Keratinocyte (primary cell): ENCODE measurements at regions not wholly inside any gene's neighbourhood (a gene's known extent, or its start where the extent isn't known, plus 50 kb on each side); places are given as distances from the start of the nearest gene placed in this dataset.

Experiments
- DNase-seq: peaks from one replicate; pipeline ENCODE4 v3.0.0-alpha.2; 2011; ENCODE audit warnings: low read depth, missing footprints, low spot score
- FAIRE-seq: peaks from 2 replicates; lab custom pipeline; 2011; peaks lifted over from hg19 to GRCh38; lab: Jason Lieb, UNC
- H2AFZ ChIP-seq: 2 replicates; pipeline ENCODE4 v1.6.0; 2012; ENCODE audit warnings: low read length, control low read depth, inconsistent platforms; ENCODE audit not compliant: control insufficient read depth
- H3K27ac ChIP-seq: 2 replicates; pipeline ENCODE4 v1.5.1; 2011; ENCODE audit warnings: low read length; ENCODE audit not compliant: control insufficient read depth, insufficient read depth
- H3K27me3 ChIP-seq: 3 replicates; pipeline ENCODE4 v1.6.0; 2011; ENCODE audit warnings: low read length; ENCODE audit not compliant: control insufficient read depth, insufficient read depth; ENCODE audit errors: extremely low read depth
- H3K36me3 ChIP-seq, 2 experiments: 2 replicates in 1 of 2; 3 replicates in 1 of 2; pipeline ENCODE4 v1.5.1; 2011; ENCODE audit warnings: low read length in 2 of 2, mild to moderate bottlenecking in 1 of 2; ENCODE audit not compliant: control insufficient read depth in 2 of 2, insufficient read depth in 2 of 2; ENCODE audit errors: extremely low read depth in 1 of 2
- H3K4me1 ChIP-seq: 3 replicates; pipeline ENCODE4 v1.5.1; 2011; ENCODE audit warnings: low read length; ENCODE audit not compliant: control insufficient read depth, insufficient read depth; ENCODE audit errors: extremely low read depth
- H3K4me2 ChIP-seq: 3 replicates; pipeline ENCODE4 v1.6.0; 2011; ENCODE audit warnings: low read depth, low read length; ENCODE audit not compliant: control insufficient read depth, insufficient read depth; ENCODE audit errors: extremely low read depth
- H3K4me3 ChIP-seq, 3 experiments: fragments of 200-600 bp in 1 of 3; sonication (generic) in 1 of 3; 2 replicates in 2 of 3; 3 replicates in 1 of 3; pipeline ENCODE4 v1.5.1; 2011 to 2016; ENCODE audit warnings: low read length in 3 of 3, mild to moderate bottlenecking in 3 of 3, control low read depth in 2 of 3, inconsistent platforms in 1 of 3, low read depth in 1 of 3, mixed read lengths in 1 of 3, mixed run types in 1 of 3, moderate library complexity in 1 of 3; ENCODE audit not compliant: control insufficient read depth in 2 of 3, insufficient read depth in 2 of 3; ENCODE audit errors: extremely low read depth in 1 of 3
- H3K79me2 ChIP-seq: 2 replicates; pipeline ENCODE4 v1.6.0; 2012; ENCODE audit warnings: low read length; ENCODE audit not compliant: control insufficient read depth, insufficient read depth
- H3K9ac ChIP-seq: 3 replicates; pipeline ENCODE4 v1.6.0; 2011; ENCODE audit warnings: low read length; ENCODE audit not compliant: control insufficient read depth, insufficient read depth; ENCODE audit errors: extremely low read depth
- H3K9me1 ChIP-seq: 3 replicates; pipeline ENCODE4 v1.6.0; 2011; ENCODE audit warnings: low read length; ENCODE audit not compliant: control insufficient read depth, insufficient read depth; ENCODE audit errors: extremely low read depth
- H3K9me3 ChIP-seq: 2 replicates; pipeline ENCODE4 v1.5.1; 2012; ENCODE audit warnings: low read depth, low read length; ENCODE audit not compliant: control insufficient read depth
- H4K20me1 ChIP-seq: 3 replicates; pipeline ENCODE4 v1.6.0; 2011; ENCODE audit warnings: low read length; ENCODE audit not compliant: control insufficient read depth, insufficient read depth; ENCODE audit errors: extremely low read depth
- EZH2 ChIP-seq: IDR thresholded peaks from one replicate; pipeline ENCODE4 v1.6.1; 2012; ENCODE audit warnings: inconsistent platforms, mild to moderate bottlenecking, low read length, moderate library complexity
- dilution Hi-C: fragments of 300-500 bp; cut with MboI; formaldehyde crosslinking; loops from one replicate; pipeline ENCODE4 v1.7.0; 2020; ENCODE audit warnings: low sequenced_read_pairs; ENCODE audit not compliant: extremely low pct_ligation_motif_present
- TF ChIP-seq, protein P1 (sequence below), 3 experiments: IDR thresholded peaks in 1 of 3; conservative IDR thresholded peaks in 1 of 3; optimal IDR thresholded peaks in 1 of 3; 2 replicates in 2 of 3; 3 replicates in 1 of 3; pipeline versions ENCODE3 to v1.5.1; 2011; ENCODE audit warnings: low read length in 3 of 3, mild to moderate bottlenecking in 3 of 3, moderate library complexity in 2 of 3, control low read depth in 1 of 3, inconsistent platforms in 1 of 3; ENCODE audit not compliant: insufficient read depth in 2 of 3; ENCODE audit errors: extremely low read depth in 1 of 3

DNA sequence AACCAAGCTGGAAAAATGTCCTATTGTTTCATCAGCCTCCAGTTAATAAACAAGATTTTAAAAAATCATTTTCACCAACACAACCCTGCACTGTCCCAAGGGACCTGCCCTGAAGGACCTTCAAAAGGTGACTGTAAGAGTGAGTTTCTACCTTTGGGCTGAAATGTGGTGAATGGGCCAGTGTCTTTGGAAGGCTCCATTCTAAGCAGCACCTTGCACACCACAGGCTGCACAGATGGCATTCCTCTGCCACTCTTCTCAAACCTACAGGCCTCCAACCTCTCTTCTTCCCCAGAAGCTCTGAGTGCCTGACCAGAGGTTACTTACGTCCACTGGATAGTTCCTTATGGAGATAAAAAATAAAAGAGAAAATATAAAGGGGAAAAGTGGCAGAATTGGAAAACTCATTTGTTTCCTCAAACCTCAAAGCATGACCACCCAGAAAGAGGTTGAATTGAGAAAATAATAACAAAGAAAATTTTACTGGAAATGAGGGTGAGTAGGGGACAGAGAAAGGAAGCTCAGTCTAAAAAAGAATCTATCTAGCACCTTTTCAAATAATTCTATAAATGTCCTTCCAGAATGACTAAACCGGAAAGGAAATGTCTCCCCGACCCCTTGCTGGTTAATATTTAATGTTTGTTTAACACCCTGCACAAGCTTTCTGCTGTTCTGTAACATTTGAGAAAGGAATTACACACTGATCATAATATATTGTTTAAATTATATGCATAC is 175.7 kb downstream of the METTL4 start:
- Histone ChIP-seq H3K27me3 (no peaks in the 10 kb centered on the region), H3K9ac (no peak overlapping the region), H2AFZ (no peak overlapping the region), H3K9me3 (no peaks in the 10 kb centered on the region), H3K9me1 (no peaks in the 10 kb centered on the region), H3K4me2 (no peak overlapping the region), H3K79me2 (no peaks in the 10 kb centered on the region), H3K27ac (no peak overlapping the region), H3K4me1 (no peaks in the 10 kb centered on the region), H4K20me1 (no peaks in the 10 kb centered on the region), H3K4me3 (no peak overlapping the region), H3K36me3 (no peaks in the 10 kb centered on the region)
- dilution Hi-C loops = no loop called here
- FAIRE-seq (no peak), DNase-seq (no peak)
- TF ChIP-seq EZH2 = no peak
- TF ChIP-seq, protein P1, sequence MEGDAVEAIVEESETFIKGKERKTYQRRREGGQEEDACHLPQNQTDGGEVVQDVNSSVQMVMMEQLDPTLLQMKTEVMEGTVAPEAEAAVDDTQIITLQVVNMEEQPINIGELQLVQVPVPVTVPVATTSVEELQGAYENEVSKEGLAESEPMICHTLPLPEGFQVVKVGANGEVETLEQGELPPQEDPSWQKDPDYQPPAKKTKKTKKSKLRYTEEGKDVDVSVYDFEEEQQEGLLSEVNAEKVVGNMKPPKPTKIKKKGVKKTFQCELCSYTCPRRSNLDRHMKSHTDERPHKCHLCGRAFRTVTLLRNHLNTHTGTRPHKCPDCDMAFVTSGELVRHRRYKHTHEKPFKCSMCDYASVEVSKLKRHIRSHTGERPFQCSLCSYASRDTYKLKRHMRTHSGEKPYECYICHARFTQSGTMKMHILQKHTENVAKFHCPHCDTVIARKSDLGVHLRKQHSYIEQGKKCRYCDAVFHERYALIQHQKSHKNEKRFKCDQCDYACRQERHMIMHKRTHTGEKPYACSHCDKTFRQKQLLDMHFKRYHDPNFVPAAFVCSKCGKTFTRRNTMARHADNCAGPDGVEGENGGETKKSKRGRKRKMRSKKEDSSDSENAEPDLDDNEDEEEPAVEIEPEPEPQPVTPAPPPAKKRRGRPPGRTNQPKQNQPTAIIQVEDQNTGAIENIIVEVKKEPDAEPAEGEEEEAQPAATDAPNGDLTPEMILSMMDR (optimal IDR thresholded peaks at IDR 0.05 in 1 of 3, IDR thresholded peaks at IDR 0.05 in 1 of 3, conservative IDR thresholded peaks at IDR 0.05 in 1 of 3; ENCODE audit: extremely low read depth in 1 of 3, insufficient read depth in 2 of 3, low read length in 3 of 3) = no peak

DNA sequence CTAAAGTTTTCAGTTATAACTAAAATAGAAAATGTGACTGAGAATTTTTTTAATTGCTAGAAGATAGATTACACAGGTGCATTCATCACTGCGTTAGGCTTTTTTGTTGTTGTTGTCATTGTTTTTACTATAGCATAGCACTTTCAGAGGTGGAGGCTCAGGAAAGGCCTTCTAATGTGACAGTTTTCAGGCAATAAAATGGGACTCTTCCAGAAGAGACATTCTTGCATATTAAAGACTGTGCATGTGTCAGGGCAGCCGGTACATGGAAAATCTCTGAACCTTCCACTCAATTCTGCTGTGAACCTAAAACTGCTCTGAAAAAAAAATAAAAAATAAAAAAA is 175.2 kb downstream of the METTL4 start:
- Histone ChIP-seq H3K27me3 (no peaks in the 10 kb centered on the region), H3K9me3 (no peaks in the 10 kb centered on the region), H3K9ac (no peak overlapping the region), H3K4me1 (no peaks in the 10 kb centered on the region), H3K4me3 (no peak overlapping the region), H3K9me1 (no peaks in the 10 kb centered on the region), H3K36me3 (no peaks in the 10 kb centered on the region), H3K27ac (no peak overlapping the region), H4K20me1 (no peaks in the 10 kb centered on the region), H2AFZ (no peak overlapping the region), H3K4me2 (no peak overlapping the region), H3K79me2 (no peaks in the 10 kb centered on the region)
- FAIRE-seq (no peak), DNase-seq (no peak)
- dilution Hi-C loops = no loop called here
- TF ChIP-seq, protein P1 (optimal IDR thresholded peaks at IDR 0.05 in 1 of 3, IDR thresholded peaks at IDR 0.05 in 1 of 3, conservative IDR thresholded peaks at IDR 0.05 in 1 of 3; ENCODE audit: extremely low read depth in 1 of 3, insufficient read depth in 2 of 3, low read length in 3 of 3) = no peak
- TF ChIP-seq EZH2 = no peak
